ENCODE measurements at regions not wholly inside any gene's neighbourhood (a gene's known extent, or its start where the extent isn't known, plus 50 kb on each side); places are given as distances from the start of the nearest gene placed in this dataset.
"Not testable (repeated sequence)": the region's sequence is repeated elsewhere in the genome, so short reads cannot be mapped to it uniquely, and the experiment has no call there.

- not testable (repeated sequence) for H3K27ac ChIP-seq, H3K9me3 ChIP-seq, H3K36me3 ChIP-seq
- peak in 10 of 11 experiments; percentile 6 to 88 (median 66) for TF ChIP-seq CTCF (IDR thresholded peaks at IDR 0.05 in 8 of 11, conservative IDR thresholded peaks at IDR 0.05 in 3 of 11)
- peak overlapping the region; percentile 17 to 71 (median 35) for H3K4me3 ChIP-seq
- H3K27me3 ChIP-seq (replicated peaks in 1 of 7): peaks cover 0 to 53% (median 4%) of the 10 kb centered on the region in 7 donors
- intact Hi-C loops (cut with DNase I; ENCODE audit: low total_unique reads): loop anchor here (10.0 kb wide), 1 partner anchor 123 kb away; no protein-coding TSS in a partner anchor
- WGBS, 5 donors: 9 to 11% (median 9%) methylated on average over 35 to 52 of the region's 52 CpGs
- H3K4me1 ChIP-seq: peaks cover 0 to 15% (median 5%) of the 10 kb centered on the region in 6 donors
- DNase-seq: peak; percentile 91
Measured at GRCh38 chr4:4107411-4108107, 119.2 kb downstream of the OTOP1 start.

DNA sequence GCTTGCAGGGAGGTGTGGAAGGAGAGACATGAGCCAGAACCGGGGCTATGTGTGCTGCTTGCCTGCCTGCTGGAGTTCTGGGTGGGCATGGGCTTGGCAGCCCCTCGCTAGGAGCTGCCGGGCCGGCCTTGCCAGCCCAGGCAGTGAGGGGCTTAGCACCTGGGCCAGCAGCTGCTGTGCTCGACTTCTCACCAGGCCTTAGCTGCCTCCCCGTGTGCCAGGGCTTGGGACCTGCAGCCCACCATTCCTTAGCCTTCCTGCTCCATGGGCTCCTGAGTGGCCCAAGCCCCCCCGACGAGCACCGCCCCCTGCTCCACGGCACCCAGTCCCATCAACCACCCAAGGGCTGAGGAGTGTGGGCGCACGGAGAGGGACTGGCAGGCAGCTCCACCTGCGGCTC lies 111.3 kb downstream of the OTOP1 start:
- H3K27me3 ChIP-seq (replicated peaks in 1 of 7); DNase-seq; H3K4me1 ChIP-seq; H3K9me3 ChIP-seq; H3K27ac ChIP-seq; H3K36me3 ChIP-seq; H3K4me3 ChIP-seq; intact Hi-C loops (cut with DNase I; ENCODE audit: low total_unique reads): not testable (repeated sequence)
- WGBS, 5 donors: 82 to 88% (median 84%) methylated on average over 13 of the region's 13 CpGs; no CpG with 5 or more reads in 2 of the 5 donors

DNA sequence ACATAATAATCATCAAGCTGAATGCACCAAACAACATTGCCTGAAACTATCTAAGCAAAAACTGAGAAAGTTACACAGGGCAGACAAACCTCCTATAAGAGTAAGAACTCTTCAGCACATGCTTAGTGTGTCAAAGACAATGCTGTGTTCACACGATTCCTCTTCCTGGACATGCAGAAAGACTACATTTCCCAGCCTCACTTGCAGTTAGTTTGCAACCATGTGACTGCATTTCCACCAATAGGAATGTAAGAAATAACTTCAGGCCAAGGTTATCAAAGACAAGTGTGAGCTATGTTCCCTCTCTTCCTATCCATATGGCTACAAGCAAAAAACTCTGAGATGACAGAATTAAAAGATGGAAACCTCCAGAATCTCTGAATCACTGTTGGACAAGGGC lies 109.8 kb downstream of the OTOP1 start:
- intact Hi-C loops (cut with DNase I; ENCODE audit: low total_unique reads); H3K4me3 ChIP-seq; H3K27ac ChIP-seq; H3K4me1 ChIP-seq; H3K9me3 ChIP-seq; H3K27me3 ChIP-seq (replicated peaks in 1 of 7); DNase-seq; H3K36me3 ChIP-seq: not testable (repeated sequence)
- WGBS, 5 donors: 56 to 63% methylated on average over 1 of the region's 1 CpG; no CpG with 5 or more reads in 3 of the 5 donors

DNA sequence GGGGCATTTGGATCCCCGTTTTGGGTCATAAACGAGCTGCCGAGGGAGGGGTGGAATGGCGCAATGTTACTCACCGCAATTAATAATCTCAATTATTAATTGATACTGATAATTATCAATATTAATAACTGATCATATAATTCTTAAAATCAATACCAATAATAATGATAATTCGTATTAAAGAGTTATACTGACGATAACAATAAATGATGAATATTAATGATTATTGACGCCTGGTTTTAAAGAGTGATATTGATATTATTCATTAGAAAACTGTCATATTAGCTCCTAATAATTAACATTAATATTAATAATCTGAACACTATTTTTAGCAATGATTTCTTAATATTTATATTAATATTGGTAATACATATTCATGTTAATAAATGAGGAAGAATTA lies 92.4 kb downstream of the OTOP1 start:
- DNase-seq; H3K4me1 ChIP-seq; H3K4me3 ChIP-seq; H3K9me3 ChIP-seq; intact Hi-C loops (cut with DNase I; ENCODE audit: low total_unique reads); H3K27ac ChIP-seq; H3K36me3 ChIP-seq: not testable (repeated sequence)
- WGBS, 5 donors: 81 to 87% (median 86%) methylated on average over 8 of the region's 8 CpGs; no CpG with 5 or more reads in 1 of the 5 donors
- H3K27me3 ChIP-seq (replicated peaks in 1 of 7): peaks cover 0 to 25% (median 0%) of the 10 kb centered on the region in 7 donors

DNA sequence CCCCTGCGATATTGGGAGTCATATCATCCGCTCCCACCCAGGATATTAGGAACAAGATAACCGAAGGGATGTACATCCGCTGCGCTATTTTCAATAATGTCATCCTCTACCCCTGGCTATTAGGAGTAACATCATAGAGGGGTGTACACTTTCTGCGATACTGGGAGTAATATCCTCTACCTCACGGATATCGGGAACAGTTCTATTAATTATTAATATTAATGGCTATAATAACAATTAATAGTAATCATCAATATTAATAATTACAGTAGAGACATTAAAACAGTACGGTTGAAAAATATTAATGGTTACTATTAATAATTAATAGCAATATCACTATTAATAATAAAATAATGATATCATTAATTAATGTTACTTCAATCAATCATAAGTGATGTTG lies 90.1 kb downstream of the OTOP1 start:
- WGBS, 5 donors: 91 to 97% (median 95%) methylated on average over 9 of the region's 9 CpGs; no CpG with 5 or more reads in 1 of the 5 donors
- H3K4me3 ChIP-seq; DNase-seq; H3K4me1 ChIP-seq; H3K9me3 ChIP-seq; H3K36me3 ChIP-seq; intact Hi-C loops (cut with DNase I; ENCODE audit: low total_unique reads); H3K27ac ChIP-seq: not testable (repeated sequence)
- H3K27me3 ChIP-seq (replicated peaks in 1 of 7): peaks cover 0 to 15% (median 0%) of the 10 kb centered on the region in 7 donors

Small RNA genes in the stretch of these regions (small RNA-seq; reads per million reads assigned to genes)
- gene AC116562.3: 0 reads per million in 4 donors

Data from spleen (tissue), 11 donors.